NOMO-1 treated with dmso at 0.1 percent for 144 hours (cell line): ENCODE measurements at regions not wholly inside any gene's neighbourhood (a gene's known extent, or its start where the extent isn't known, plus 50 kb on each side); places are given as distances from the start of the nearest gene placed in this dataset.
"Not testable (repeated sequence)": the region's sequence is repeated elsewhere in the genome, so short reads cannot be mapped to it uniquely, and the experiment has no call there.

Experiments used
- DNase-seq: peaks from one replicate; lab custom pipeline; 2025; ENCODE audit not compliant: unreplicated experiment; lab: John Stamatoyannopoulos, UW

DNA sequence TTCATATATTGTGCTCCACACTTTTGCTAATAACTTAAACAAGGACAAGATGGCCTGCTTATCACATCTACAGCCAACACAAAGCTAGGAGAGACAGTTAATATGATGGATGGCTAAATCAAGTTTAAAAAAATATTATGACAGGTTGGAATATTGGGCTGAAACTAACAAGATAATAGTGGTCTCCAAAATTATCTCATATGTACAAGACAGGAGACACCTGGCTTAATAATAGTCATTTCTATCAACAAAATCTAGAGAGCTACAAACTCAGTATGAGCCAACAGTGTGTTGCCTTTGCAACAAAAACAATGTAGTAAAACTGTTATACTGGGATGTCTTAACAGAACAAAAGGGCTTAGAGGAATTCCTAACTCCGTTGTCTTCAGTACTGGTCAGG is 317.1 kb upstream of the COL8A1 start:
- no peak for DNase-seq

DNA sequence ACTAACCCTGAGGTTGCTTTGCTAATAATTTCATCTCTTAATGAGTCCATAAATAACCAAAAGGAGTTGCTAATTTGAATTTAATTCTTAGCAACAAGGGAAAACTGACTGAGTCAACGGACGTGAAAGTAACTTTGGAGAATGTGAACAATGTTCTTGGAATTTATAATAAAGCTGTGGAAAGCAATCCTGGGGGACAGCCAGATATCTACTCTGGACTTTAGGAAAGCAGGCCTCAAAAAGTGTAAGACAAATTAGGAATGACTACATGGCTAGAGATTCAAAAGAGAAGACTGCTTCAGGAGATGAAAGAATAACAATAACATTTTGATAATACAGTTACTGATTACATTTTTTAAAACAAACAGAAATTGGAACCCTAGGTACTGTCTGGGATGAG is 318.4 kb upstream of the COL8A1 start:
- DNase-seq, result no peak

DNA sequence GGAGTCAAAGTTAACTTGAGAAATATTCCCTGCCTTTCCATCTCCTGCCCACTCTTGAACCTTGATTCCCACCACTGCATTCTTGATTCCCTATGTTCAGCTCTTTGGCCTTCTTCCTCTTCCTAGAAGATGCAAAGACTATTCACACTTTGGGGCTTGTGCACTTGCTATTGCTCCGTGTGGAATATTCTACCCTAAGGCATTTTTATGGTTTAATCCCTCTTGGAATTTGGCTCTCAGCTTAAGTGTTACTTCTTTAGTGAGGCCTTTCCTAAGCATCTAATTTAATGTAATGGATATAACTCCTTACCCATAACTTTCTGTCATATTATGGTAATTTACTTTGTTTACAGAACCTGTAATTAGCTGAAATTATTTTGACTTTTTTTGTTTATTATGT is 318.9 kb upstream of the COL8A1 start:
- no peak for DNase-seq

DNA sequence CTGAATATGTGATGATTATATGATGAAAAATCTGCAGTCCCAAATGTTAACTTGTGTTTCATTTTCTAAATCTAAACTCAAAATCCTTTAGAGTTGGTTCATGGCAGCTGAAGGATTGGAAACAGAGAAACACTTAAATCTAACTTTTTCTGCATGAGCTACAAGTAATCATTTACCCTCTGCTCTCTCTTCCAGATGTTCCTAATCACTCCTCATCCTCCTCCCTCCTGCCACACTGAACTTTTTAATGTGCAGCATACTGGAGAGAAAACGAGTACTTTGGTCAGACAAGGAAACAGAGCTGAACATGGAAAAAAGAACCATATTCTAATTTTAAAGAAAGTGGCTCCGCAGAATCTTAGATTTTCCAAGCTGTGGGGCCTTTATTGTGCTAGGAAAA is 321.2 kb upstream of the COL8A1 start:
- no peak for DNase-seq

DNA sequence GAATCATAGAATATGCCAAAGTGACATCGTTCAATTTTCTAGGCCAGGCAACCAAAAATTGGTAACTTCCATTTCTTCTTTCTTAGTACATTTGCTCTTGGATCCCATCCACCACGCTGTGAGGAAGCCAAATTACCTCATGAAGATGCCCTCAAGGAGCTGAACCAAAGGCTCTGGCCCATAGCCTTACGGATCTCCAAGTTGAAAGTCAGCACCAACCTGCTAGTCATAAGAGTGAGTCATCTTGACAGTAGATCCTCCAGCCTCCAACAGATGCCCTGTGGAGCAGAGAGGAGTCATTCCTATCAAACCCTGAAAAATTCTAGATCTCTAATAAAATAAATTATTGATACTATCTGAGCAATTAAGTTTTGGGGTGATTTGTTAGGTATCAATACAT is 322.5 kb upstream of the COL8A1 start:
- no peak for DNase-seq

DNA sequence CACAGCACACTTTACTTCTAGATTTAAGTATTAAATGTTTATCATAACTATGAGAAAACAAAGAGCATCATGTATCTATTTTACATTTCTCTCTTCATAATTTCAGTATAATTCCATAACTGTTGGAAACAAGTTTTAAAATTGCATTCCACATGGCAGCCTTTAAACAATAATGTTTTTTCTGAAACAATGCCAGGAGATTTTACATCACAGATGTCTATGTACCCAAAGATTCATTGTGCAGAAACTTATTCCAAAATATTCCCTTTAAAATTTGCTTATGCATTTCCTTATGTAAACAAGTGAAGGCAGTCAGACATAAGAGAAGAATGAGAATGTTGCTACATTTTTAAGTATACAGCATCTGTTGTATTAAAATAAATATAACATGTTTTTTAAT is 324.9 kb upstream of the COL8A1 start:
- no peak for DNase-seq

DNA sequence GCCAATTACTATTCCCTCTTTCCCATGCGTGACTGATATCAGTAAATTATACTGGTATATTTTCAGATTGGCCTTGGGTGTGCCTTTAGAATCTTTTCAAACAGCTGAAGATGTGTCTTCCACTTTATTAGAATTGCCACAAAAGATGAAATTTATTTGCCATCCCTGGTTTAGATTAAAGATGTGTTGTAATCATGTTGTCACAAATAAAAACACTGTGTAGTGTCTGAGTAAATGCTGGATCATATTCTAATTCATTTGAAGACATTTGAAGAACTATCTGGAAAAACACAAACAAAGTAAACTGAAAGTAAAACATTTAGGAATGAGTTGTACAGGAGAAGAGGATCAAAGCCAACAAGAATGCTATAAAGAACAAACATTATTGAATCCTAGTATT is 339.7 kb upstream of the COL8A1 start:
- DNase-seq, result no peak

DNA sequence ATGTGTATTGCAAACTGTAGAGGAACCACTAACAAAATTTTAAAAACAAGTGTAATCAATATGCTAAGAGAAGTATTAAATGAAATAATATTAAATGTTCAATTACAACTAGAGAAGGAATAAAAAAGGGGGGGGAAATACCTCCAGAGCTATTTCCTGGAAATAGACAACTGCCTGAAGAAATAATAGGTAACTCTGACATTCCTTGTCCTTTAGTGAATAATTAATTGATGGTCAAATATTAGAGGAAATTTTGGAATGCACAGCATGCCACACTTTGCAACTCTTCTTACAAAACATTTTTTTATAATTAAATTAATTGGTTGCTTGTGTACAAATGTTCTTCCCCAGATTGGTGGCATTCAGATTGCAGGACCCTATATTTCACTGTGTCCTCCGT is 342.6 kb upstream of the COL8A1 start:
- DNase-seq, result no peak

DNA sequence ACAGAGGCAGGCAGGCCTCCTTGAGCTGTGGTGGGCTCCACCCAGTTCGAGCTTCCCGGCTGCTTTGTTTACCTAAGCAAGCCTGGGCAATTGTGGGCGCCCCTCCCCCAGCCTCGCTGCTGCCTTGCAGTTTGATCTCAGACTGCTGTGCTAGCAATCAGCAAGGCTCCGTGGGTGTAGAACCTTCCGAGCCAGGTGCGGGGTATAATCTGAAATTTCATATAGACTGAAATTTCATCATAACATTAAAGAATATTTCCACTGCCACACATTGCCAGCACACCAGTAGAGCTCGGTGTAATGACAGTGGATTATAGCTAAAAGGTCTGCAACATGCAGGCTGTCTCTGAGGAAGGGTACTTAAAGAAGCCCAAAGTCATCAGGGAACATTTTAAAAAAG is 344.3 kb upstream of the COL8A1 start:
- DNase-seq, result not testable (repeated sequence)

DNA sequence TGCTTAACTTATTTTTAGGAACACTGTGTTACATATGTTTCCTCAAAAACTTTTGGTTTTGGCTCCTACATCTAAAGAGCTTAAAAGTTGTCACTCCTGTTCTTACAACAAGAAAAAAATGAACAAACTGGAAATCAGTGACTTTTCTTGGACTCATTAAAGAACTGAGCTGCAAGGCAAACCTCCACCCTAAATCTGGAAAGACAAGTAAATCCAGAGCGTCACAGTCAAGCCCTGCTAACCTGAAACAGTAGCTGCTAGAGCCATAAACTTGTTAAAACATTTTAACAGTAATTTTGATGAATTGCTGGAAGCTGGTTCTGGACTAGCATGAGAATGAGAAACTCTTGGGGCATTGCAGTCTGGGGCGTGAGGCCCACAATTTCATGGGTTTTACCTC is 350.5 kb upstream of the COL8A1 start:
- no peak for DNase-seq

DNA sequence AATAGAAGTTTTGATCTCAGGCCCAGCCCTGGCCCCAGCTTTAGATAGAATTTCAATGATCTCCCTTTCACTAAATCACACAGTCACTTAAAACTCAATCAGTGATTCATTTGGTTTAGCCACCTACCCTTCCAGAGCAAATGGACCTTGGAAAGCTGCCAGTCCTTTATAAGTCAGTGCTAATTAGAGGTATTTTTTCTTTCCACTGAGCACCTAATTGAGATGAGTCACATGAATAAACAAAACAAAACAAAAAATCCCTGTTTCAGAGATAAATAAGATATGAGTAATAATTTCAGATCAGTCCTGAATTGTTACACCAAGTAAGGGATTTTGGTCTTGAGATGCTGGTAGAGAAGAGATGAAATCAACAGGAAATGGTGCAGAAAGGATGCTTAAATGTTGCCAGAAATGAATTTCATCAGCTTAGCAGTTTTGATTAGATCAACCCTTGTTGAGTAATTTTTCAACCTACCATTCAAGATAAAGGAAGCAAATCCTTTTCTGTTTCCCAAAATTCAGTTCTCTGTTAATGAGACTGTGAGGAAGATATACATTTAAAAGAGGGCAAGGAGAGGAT is 352.0 kb upstream of the COL8A1 start:
- no peak for DNase-seq

DNA sequence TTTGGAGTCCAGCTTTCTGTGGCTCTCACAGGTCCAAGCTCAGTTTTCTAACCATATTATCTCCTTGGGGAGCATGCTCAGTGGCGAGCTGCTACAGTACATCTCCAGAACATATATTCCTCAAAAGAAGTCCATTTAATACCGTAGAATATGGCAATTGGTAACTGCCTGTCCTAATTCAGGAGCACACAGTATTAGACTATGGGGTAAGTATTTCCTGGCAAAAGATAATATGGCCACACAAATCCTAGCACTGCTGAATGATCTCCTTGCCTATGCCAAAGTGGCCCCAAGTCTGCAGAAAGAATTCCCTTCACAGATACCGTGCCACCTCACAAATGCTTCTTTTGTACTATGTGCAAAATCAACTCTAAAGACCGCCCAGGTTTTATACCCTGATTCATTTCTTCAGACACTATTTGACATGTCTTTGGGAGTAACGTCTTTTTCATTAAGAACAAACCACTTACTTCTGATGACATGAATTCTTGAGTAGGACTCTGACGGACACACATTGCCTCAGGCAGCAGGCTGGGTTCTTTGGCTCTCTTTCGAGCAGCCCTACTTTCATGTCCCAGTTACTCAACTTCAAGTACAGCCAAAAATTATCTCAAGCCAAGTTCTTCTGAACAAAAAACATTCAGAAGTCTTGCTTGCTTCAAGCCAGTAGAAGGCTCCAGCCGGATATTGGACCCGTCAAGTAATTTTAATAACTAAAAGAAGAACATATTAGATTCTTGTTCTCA is 368.3 kb upstream of the DCBLD2 start:
- no peak for DNase-seq

DNA sequence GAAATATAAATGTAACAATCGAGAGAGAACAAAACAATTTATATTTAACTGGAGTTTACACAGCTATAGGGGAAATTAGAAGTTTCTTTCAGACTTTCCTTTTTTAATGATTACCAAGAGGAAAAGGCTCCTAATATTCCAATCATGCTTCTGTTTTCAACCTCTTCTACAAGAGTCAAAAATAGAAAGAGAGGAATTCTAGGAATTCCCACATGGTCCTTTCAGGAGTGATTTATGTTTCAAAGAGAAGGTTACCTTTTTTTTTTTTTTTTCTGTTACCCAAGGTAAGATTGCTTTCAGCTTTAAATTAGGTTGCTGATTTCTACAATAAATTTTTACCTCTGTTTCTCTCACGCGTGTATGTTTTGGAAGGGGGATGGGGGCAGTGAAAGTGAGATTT is 355.3 kb upstream of the DCBLD2 start:
- DNase-seq, result no peak

DNA sequence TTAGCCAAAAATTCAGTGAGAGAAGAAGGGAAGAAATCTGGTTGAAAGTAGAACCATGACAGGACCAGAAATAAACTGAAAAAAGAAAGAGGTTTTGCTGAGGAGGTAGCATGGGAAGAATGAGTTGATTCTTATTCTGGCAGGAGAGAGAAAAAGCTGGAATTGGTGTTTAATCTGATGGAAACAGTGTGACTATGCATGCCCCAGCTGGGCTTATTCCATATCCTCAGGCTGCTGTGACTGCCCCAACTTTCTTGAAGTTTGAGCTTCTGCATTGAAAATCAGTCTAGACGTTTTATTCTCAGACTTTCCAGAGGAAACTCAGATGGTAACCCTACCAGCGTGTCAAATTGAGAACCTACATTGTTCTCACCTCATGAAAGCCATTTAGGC is 352.5 kb upstream of the DCBLD2 start:
- no peak for DNase-seq

DNA sequence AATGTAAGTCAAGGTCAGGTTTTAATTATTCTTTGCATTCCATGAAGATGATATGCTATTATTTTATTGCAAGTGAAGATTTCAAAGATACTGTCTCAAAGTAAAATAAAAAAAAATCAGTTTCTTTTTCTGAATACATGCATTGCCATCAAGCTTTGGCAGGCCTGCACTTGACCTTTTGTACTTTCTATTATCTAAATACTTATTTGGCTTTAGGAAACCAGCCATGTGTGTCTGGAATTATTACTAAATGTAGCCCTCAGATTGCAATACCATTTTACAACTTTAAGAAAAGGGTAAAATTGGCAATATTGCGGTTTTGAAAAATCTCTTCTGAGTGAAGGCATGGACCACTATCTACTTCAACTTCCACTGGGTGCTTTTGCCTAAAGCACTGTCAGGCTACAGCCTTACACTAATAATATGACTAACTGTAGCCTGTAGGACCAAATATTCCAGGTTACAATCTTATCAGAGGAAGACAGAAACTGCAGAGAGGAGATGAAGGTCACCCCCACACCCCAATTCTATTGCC is 349.4 kb upstream of the DCBLD2 start:
- DNase-seq, result no peak

DNA sequence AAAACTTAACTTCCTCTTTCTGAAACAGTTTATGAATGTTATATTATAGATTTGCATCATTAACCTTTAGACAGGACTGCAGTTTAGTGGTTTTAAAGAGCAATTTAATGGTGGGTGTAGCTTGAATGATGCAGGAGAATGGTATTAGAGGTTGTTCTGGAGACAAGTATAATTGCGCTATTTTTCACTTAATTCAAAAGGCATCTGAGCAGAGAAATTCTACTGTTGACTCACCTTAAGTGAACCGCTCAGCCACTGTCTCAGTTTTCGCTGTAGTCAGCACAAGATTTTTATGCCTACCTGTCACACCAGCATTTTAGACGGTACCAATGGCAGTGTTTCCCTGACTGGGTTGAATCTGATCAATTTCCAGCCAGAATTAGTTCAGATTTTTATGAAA is 348.8 kb upstream of the DCBLD2 start:
- no peak for DNase-seq

DNA sequence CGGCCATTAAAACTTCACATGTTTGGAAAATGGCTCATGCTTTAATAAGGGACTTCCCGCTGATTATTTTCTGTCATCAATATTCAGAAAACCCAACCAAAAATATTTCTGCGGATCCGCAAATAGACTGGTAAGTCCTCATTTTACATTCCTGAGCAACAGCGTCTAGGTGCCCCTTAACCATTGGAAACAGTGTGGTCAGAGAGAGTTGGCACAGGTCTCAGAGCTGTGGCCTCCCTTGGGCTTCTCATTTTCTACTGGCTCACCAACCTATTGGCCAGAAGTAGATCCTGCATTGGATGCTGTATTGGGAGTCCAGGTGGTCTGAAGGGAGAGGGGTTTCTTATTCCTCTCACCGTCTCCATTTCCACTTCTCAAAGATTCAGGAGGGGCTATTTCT is 348.1 kb upstream of the DCBLD2 start:
- DNase-seq, result no peak

DNA sequence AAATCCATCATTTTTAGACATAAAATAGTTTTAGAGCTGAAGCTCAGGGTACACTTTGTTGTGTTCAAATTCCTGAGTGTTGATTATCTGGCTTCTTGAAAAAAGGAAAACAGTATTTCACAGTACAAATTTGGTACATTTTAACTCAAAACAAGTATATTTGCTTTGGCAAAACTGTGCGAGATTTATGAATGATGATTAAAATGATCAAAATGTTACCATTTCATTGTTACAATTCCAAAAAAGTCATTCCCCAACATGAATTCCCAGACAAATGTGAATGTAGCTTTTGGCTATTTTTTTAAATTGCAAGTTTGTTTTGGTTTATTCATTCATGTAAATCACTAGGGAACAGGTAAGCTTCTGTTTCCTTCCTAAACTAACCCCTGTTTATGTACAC is 347.4 kb upstream of the DCBLD2 start:
- no peak for DNase-seq

DNA sequence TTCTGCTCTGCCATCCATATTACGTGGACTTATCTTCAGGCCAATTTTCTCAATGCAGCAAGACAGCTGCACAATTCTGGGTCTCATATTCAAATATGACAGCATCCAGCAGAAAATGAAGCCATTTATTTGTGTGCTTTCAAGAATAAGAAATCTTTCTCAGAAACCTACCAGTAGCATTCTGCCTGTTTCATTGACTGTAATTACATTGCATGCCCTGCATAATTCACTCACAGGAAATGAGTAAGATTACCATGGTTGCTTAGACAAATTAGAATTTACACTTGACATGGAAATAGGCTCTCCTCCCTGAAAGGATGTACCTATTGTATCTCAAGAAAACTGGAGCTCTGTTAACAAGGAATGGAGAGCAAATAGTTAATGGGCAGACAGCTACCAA is 346.6 kb upstream of the DCBLD2 start:
- no peak for DNase-seq

DNA sequence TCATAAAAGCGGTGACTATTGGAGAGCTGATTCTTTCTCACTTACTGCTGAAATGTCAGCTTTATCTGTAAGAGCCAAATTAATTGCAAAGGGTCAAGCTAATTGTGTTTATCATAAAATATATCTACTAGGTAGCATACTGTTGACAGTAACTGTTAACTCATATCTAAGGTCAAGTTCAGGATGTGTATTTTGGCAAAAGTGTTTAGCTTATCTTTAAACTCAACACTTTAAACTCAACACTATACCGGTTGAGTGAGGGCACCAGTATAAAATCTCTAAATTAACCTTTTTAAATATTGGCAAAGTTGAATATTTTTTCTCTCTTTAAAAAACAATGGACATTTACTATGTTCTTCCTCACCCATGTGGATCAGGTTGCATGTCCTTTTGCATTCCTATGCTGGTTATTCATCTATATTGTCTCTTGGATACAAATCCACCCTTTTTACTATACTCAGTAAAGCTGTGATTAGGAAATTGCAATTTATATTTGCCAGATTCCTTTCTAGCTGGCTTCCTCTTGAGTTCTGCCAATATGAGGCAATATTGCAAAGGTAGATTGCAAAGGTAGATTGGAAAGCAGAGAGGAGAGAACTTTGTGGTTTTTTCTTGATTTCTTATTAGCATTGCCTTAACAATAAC is 344.6 kb upstream of the DCBLD2 start:
- no peak for DNase-seq

DNA sequence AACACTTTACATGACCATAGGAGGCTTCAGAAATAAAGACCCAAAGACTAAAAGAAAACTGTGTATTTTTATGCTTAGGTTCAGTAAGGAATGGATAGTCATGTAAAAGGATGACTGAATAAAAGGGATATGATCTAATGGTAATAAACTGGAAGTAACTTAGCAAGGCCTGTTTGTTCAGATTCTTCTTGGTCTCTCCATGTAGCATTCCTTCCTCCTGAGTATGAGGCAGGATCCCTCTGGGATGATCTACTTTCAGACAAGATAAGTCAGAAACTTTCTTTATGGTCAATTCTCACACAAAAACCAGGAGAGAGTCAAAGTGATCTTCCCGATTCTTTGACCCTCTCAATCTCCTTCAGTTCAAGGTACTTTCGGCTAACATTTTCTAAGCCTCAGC is 340.8 kb upstream of the DCBLD2 start:
- no peak for DNase-seq

DNA sequence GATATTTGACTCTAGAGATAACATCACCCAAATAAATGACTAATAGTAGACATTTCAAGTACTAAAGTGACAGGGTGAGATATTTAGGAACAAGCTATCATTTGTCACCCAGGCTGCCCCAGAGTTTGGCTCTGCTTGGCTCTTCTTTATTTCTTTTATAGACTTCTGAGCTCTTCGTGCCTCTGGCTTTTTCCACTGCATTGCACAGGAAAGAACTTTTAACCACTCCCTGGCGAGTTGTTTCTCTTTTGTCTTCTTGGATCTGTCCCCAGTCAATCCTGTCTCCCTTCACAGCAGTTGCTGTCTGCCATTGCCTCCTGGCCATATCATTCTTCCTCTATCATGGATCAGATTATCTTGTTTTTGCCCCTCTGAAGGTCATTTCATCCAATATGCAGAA is 339.2 kb upstream of the DCBLD2 start:
- DNase-seq, result no peak
